ENCODE measurements at regions not wholly inside any gene's neighbourhood (a gene's known extent, or its start where the extent isn't known, plus 50 kb on each side); places are given as distances from the start of the nearest gene placed in this dataset.

DNA sequence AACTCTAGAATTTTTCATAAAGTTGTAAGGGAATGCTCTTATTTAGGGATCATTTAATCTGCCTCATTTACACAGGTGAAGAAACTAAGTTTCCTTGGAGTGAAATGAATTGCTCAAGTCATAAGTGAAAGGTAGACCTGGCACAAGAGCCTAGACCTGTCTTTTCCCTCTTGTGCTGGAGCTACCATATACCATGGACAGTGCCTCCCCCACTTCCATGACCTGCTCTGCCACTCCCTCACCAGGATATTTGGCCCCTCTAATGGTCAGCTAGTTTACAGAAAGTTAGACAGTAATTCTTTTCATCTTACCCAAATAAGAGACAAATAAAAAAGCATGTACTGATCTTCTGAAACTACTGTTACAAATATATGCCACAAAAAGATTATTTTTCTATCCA lies 105.5 kb upstream of the ACO1 start:
- Histone ChIP-seq H2BK120ac (replicated peaks; ENCODE audit: low read depth, low read length) (no peak overlapping the region), H4K5ac (ENCODE audit: insufficient read length, low read depth, low read length) (no peak overlapping the region), H3K9ac (replicated peaks in 1 of 4; ENCODE audit: extremely low read depth in 1 of 4, low read depth in 3 of 4, low read length in 3 of 4) (no peak overlapping the region), H4K91ac (replicated peaks; ENCODE audit: insufficient read length, low read length) (no peak overlapping the region), H3K79me2 (ENCODE audit: control insufficient read depth in 1 of 2, insufficient read depth in 2 of 2, low read length in 2 of 2) (no peaks in the 10 kb centered on the region), H3K79me1 (ENCODE audit: low read depth, low read length) (no peaks in the 10 kb centered on the region), H2BK15ac (ENCODE audit: low read length) (no peak overlapping the region), H3K4me3 (ENCODE audit: extremely low read depth in 1 of 4, insufficient read depth in 2 of 4, low read depth in 3 of 4, low read length in 4 of 4) (no peak overlapping the region), H3K9me3 (ENCODE audit: insufficient read depth in 2 of 2, low read depth in 1 of 2, low read length in 1 of 2) (no peaks in the 10 kb centered on the region), H3K4me2 (ENCODE audit: insufficient read depth in 1 of 2, low read depth in 2 of 2, low read length in 2 of 2) (no peak overlapping the region), H4K8ac (ENCODE audit: extremely low read depth, insufficient read depth, low read length) (no peak overlapping the region), H3K23ac (ENCODE audit: insufficient read length) (no peak overlapping the region), H3K18ac (ENCODE audit: extremely low read depth, low read length) (no peak overlapping the region), H2BK12ac (ENCODE audit: low read depth, low read length) (no peak overlapping the region), H2AK5ac (ENCODE audit: low read depth, low read length) (no peak overlapping the region), H3K56ac (replicated peaks; ENCODE audit: insufficient read length, low read depth, low read length) (no peak overlapping the region), H3K27me3 (replicated peaks in 1 of 4; ENCODE audit: control insufficient read depth in 3 of 4, extremely low read depth in 1 of 4, insufficient read depth in 3 of 4, low read length in 3 of 4) (no peaks in the 10 kb centered on the region), H3K4ac (replicated peaks; ENCODE audit: insufficient read length, low read depth, low read length) (no peak overlapping the region), H3K27ac (ENCODE audit: low read depth, low read length) (no peak overlapping the region), H3K23me2 (ENCODE audit: low read depth, low read length) (no peaks in the 10 kb centered on the region), H2BK20ac (ENCODE audit: low read length) (no peak overlapping the region), H3K14ac (ENCODE audit: insufficient read length) (no peak overlapping the region), H3K4me1 (replicated peaks in 1 of 4; ENCODE audit: control insufficient read depth in 3 of 4, insufficient read depth in 4 of 4, low read length in 3 of 4) (no peaks in the 10 kb centered on the region), H3K36me3 (ENCODE audit: control insufficient read depth in 2 of 4, insufficient read depth in 4 of 4, low read length in 3 of 4) (no peaks in the 10 kb centered on the region), H4K20me1 (replicated peaks in 1 of 2; ENCODE audit: control insufficient read depth in 1 of 2, insufficient read depth in 2 of 2, low read length in 2 of 2) (no peaks in the 10 kb centered on the region), H2AFZ (ENCODE audit: low read length) (no peak overlapping the region), H2BK5ac (ENCODE audit: low read depth, low read length) (no peak overlapping the region)
- no peak for DNase-seq (ENCODE audit: low read depth in 1 of 2, low spot score in 2 of 2)
- TF ChIP-seq ZNF274 (IDR thresholded peaks at IDR 0.05; ENCODE audit: borderline replicate concordance, extremely low read depth, low read length): no peak
- no peak for TF ChIP-seq KDM4A (IDR thresholded peaks at IDR 0.05; ENCODE audit: low read depth, low read length, severe bottlenecking)
- no peak for TF ChIP-seq TCF12 (IDR thresholded peaks at IDR 0.05; ENCODE audit: low read depth, low read length)
- TF ChIP-seq, protein P1, sequence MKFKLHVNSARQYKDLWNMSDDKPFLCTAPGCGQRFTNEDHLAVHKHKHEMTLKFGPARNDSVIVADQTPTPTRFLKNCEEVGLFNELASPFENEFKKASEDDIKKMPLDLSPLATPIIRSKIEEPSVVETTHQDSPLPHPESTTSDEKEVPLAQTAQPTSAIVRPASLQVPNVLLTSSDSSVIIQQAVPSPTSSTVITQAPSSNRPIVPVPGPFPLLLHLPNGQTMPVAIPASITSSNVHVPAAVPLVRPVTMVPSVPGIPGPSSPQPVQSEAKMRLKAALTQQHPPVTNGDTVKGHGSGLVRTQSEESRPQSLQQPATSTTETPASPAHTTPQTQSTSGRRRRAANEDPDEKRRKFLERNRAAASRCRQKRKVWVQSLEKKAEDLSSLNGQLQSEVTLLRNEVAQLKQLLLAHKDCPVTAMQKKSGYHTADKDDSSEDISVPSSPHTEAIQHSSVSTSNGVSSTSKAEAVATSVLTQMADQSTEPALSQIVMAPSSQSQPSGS (IDR thresholded peaks at IDR 0.05; ENCODE audit: low read length): no peak
- ChIA-PET CTCF (ENCODE audit: partially characterized antibody) (interaction anchor here (1.1 to 1.4 kb wide), 2 partner anchors 10 to 13 kb away, joined by 3 to 4 read pairs; no protein-coding TSS in a partner anchor), POLR2A (ENCODE audit: partially characterized antibody) (no interaction called here)
- FAIRE-seq: no peak
